ENCODE measurements at regions not wholly inside any gene's neighbourhood (a gene's known extent, or its start where the extent isn't known, plus 50 kb on each side); places are given as distances from the start of the nearest gene placed in this dataset.

GRCh38 chr20:56843386-56843785, 214.3 kb downstream of the TFAP2C start:
- TF ChIP-seq POLR2A (IDR thresholded peaks at IDR 0.05) (no peak), CTCF (IDR thresholded peaks at IDR 0.05) (no peak)

Measured in right lobe of liver (tissue), 4 donors.